ENCODE measurements at regions not wholly inside any gene's neighbourhood (a gene's known extent, or its start where the extent isn't known, plus 50 kb on each side); places are given as distances from the start of the nearest gene placed in this dataset.
A peak's percentile ranks its signal among the peaks of the same experiment; 100 is the strongest.

- TF ChIP-seq ELF4 (CRISPR knock-in tag; IDR thresholded peaks at IDR 0.05; ENCODE audit: borderline replicate concordance) (no peak; the same call in 1 of the 2 replicates), CHD2 (IDR thresholded peaks at IDR 0.05; ENCODE audit: low read depth, low read length) (no peak), ZNF549 (CRISPR knock-in tag; IDR thresholded peaks at IDR 0.05) (no peak), SRSF1 (optimal IDR thresholded peaks at IDR 0.05; ENCODE audit: low read depth, low read length) (no peak), ZKSCAN5 (CRISPR knock-in tag; IDR thresholded peaks at IDR 0.05) (no peak), TGIF2 (CRISPR knock-in tag; IDR thresholded peaks at IDR 0.05) (peak; percentile 78; the same call in 1 of the 2 replicates), CC2D1A (CRISPR knock-in tag; IDR thresholded peaks at IDR 0.05) (0 out of 2 replicates have a peak, but pooled peaks have one; percentile 77), ATAD3A (CRISPR knock-in tag; IDR thresholded peaks at IDR 0.05) (no peak), FOSL1 (CRISPR knock-in tag; IDR thresholded peaks at IDR 0.05; ENCODE audit: borderline replicate concordance) (peak; percentile 91), MXI1 (IDR thresholded peaks at IDR 0.05; ENCODE audit: borderline replicate concordance, low read depth, low read length) (0 out of 3 replicates have a peak, but pooled peaks have one; percentile 25), EHMT2 (IDR thresholded peaks at IDR 0.05; ENCODE audit: borderline replicate concordance, low read depth, low read length) (peak; percentile 90), DMAP1 (CRISPR knock-in tag; IDR thresholded peaks at IDR 0.05) (peak; percentile 86), ZFP41 (CRISPR knock-in tag; IDR thresholded peaks at IDR 0.05; ENCODE audit: borderline replicate concordance) (no peak), MTERF4 (CRISPR knock-in tag; IDR thresholded peaks at IDR 0.05) (no peak), ZBTB26 (CRISPR knock-in tag; IDR thresholded peaks at IDR 0.05; ENCODE audit: borderline replicate concordance) (peak; percentile 84; the same call in 1 of the 2 replicates), FUBP1 (CRISPR knock-in tag; IDR thresholded peaks at IDR 0.05; ENCODE audit: borderline replicate concordance) (0 out of 2 replicates have a peak, but pooled peaks have one; percentile 81), CSRNP2 (CRISPR knock-in tag; conservative IDR thresholded peaks at IDR 0.05; ENCODE audit: low read depth) (no peak), NR2F2 (IDR thresholded peaks at IDR 0.05; ENCODE audit: borderline replicate concordance, low read depth) (peak; percentile 53), HNF1B (CRISPR knock-in tag; IDR thresholded peaks at IDR 0.05) (peak; percentile 80), TOE1 (CRISPR knock-in tag; IDR thresholded peaks at IDR 0.05) (no peak), ZFP62 (CRISPR knock-in tag; IDR thresholded peaks at IDR 0.05) (no peak), LBX2 (CRISPR knock-in tag; IDR thresholded peaks at IDR 0.05; ENCODE audit: borderline replicate concordance) (no peak), RARA (CRISPR knock-in tag; IDR thresholded peaks at IDR 0.05) (peak; percentile 79)
Measured at GRCh38 chr2:226478109-226478809, 321.4 kb downstream of the IRS1 start (continued).
